Mammary epithelial cell (primary cell): ENCODE measurements at regions not wholly inside any gene's neighbourhood (a gene's known extent, or its start where the extent isn't known, plus 50 kb on each side); places are given as distances from the start of the nearest gene placed in this dataset.

Source experiments
- EZH2 ChIP-seq: IDR thresholded peaks from 2 replicates; pipeline ENCODE4 v1.6.1; 2012; ENCODE audit warnings: low read length, inconsistent platforms, borderline replicate concordance
- TF ChIP-seq, protein P1 (sequence below), 2 donors: IDR thresholded peaks in 1 of 2; conservative IDR thresholded peaks in 1 of 2; 2 replicates each; pipeline ENCODE4 v1.5.1; 2011 to 2012; ENCODE audit warnings: inconsistent platforms in 2 of 2, low read length in 2 of 2, mild to moderate bottlenecking in 2 of 2, control low read depth in 1 of 2, low read depth in 1 of 2; ENCODE audit not compliant: insufficient read depth in 1 of 2; ENCODE audit errors: extremely low read depth in 1 of 2

DNA sequence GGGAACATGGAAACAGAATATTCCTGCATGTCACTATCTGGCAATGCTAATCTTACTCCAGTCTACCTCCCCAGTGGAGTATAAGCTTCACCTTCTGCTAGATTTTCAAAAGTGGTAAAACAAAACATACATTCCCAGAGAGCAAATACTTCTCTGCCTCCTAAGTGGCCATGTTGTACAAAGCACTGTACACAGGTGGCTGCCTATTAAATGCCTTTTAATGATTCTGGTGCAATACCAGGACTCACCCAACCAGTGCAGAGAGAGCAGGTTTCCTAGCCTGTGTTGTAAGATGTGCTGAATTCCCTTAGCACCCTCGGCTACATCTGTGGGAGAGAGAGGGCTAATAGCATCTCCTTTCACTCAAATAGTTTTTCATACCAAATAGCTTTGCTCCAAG lies 684.3 kb upstream of the NRP1 start:
- TF ChIP-seq, protein P1, sequence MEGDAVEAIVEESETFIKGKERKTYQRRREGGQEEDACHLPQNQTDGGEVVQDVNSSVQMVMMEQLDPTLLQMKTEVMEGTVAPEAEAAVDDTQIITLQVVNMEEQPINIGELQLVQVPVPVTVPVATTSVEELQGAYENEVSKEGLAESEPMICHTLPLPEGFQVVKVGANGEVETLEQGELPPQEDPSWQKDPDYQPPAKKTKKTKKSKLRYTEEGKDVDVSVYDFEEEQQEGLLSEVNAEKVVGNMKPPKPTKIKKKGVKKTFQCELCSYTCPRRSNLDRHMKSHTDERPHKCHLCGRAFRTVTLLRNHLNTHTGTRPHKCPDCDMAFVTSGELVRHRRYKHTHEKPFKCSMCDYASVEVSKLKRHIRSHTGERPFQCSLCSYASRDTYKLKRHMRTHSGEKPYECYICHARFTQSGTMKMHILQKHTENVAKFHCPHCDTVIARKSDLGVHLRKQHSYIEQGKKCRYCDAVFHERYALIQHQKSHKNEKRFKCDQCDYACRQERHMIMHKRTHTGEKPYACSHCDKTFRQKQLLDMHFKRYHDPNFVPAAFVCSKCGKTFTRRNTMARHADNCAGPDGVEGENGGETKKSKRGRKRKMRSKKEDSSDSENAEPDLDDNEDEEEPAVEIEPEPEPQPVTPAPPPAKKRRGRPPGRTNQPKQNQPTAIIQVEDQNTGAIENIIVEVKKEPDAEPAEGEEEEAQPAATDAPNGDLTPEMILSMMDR (conservative IDR thresholded peaks at IDR 0.05 in 1 of 2, IDR thresholded peaks at IDR 0.05 in 1 of 2; ENCODE audit: extremely low read depth in 1 of 2, insufficient read depth in 1 of 2, low read depth in 1 of 2, low read length in 2 of 2) = no peak
- no peak for TF ChIP-seq EZH2
